Nucleus accumbens (tissue), 56 donors: ENCODE measurements at regions not wholly inside any gene's neighbourhood (a gene's known extent, or its start where the extent isn't known, plus 50 kb on each side); places are given as distances from the start of the nearest gene placed in this dataset.

Source experiments
- DNase-seq, 56 donors: peaks; one replicate each; lab custom pipeline; 2025; lab: John Stamatoyannopoulos, UW

DNA sequence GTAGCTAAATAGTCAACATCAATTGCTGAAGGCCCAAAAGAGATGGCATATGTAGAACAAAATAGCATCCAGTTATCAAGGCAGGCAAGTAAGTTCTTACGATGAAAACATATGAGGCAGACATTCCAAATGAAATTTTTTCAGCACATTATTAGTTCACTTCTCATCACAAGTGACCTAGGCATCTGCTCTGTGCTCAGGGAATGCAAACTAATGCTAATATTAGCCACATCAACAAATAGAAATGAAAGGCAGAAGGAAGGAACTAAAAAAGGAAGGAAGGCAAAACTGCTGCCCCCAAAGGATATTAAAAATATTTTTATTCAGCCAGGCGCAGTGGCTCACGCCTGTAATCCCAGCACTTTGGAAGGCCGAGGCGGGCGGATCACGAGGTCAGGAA lies 51.2 kb upstream of the ROCK1 start:
- no peak for DNase-seq

DNA sequence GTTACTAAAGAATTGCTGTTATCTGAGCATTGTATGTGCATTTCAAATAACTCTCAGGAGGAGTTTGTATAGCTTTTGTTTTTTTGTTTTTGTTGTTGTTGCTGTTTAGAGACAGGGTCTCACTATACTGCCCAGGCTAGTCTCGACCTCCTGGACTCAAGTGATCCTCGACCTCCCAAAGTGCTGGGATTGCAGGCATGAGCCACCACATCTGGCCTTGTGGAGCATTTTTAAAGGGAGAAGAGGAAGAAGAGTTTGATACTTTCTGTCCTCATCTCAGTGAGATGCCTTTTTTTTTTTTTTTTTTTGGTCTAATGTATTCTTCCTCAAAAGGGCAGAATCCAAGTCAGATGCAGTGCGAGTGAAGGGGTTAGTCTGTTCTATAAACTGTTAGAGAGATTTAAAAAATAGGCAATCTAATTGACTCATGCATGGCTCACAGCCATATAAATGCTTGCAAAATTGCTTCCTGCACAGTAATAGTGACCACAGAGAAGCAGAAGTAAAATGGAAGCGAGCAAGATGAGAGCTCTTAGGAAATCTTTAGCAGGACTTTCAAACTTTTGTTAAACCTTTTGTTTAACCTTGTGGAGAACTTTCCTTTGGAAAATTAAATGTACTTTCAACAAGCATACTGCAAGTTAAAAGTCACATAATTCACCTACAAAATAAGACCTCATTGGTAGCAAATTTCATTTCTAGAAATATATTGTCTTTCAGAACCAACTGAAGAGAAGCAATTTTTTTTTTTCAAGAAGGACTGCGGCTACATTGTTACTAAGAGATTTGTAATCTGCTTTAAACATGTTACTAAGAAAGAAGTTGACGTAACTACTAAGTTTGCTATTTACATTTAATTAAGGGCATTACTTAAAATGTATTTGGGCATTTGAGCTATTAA lies 52.3 kb upstream of the ROCK1 start:
- DNase-seq, result no peak

GRCh38 chr18:21164548-21165095 lies 53.0 kb upstream of the ROCK1 start:
- no peak for DNase-seq

GRCh38 chr18:21167641-21168377 lies 56.2 kb upstream of the ROCK1 start:
- DNase-seq, result no peak

DNA sequence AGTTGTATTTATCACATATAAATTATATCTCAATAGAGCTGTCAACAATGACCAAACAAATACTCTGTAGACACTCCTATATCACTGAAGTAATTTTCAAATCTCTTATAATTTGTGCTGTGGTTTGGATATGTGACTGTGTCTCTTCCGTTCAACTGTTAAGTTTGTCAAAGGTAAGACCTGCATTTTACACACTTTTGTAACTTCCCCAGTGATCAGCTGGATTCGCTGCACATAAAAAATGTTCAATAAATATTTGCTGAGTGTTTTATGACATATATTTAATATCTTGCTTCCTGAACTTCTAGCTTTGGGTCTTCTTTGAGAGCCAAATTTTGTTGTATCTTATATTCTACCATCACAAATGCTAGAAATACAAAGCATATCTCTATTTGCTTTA lies 57.3 kb upstream of the ROCK1 start:
- no peak for DNase-seq

GRCh38 chr18:21177822-21178221 lies 64.2 kb upstream of the GREB1L start:
- DNase-seq, result no peak

- peak in 23 of 56 donors; percentile 1 to 59 (median 12) for DNase-seq
Observed at GRCh38 chr18:21179590-21180220, 62.3 kb upstream of the GREB1L start.

DNA sequence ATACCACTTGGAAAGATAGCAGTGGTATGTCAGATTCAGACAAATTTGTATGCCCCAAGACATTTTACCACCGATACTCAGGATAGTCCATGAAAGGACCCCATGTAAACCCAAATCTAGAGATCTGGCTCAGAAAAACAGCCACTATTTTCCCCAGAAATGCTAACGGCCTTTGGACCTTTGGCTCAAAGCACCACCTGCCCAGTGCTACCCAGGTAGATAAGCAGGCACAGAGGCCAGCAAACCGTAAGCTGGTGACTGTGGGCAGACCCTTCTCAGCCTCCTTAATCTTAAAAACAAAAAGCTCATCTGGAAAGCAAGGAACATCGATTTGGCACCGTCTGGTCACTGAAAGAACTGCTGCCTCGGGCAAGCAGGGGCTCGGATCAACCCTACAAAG lies 61.4 kb upstream of the GREB1L start:
- DNase-seq, result no peak

DNA sequence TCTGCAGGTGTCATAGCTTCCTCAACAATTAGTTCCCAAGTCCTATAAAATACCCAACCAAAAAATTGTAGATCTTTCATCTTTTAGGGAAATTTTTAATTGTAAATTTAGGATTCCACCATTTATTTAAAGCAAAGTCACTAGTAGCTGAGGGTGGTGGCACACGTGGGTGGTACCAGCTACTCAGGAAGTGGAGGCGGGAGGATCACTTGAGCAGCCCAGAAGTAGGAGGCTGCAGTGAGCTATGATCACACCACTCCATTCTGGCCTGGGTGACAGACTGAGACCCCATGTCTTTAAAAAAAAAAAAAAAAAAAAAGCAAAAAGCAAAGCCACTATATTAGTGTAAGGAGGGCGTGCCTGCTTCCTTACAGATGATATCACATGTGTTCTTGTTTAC lies 60.3 kb upstream of the GREB1L start:
- DNase-seq, result peak in 4 of 56 donors; percentile 1 to 43 (median 2)

DNA sequence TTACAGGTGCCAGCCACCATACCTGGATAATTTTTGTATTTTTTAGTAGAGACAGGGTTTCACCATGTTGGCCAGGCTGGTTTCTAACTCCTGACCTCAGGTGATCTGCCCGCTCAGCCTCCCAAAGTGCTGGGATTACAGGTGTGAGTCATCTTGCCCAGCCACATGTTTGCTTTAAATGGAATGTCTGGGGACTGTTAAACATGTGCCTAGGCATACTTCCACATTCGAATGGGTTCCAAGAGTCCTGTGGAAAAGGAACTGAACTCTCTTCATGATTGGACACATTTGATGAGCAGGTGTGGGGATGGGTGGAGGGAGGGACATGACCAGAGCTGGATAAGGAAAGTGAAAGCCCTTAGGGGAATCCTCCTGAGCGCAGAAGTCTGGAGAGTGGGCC lies 58.4 kb upstream of the GREB1L start:
- no peak for DNase-seq

DNA sequence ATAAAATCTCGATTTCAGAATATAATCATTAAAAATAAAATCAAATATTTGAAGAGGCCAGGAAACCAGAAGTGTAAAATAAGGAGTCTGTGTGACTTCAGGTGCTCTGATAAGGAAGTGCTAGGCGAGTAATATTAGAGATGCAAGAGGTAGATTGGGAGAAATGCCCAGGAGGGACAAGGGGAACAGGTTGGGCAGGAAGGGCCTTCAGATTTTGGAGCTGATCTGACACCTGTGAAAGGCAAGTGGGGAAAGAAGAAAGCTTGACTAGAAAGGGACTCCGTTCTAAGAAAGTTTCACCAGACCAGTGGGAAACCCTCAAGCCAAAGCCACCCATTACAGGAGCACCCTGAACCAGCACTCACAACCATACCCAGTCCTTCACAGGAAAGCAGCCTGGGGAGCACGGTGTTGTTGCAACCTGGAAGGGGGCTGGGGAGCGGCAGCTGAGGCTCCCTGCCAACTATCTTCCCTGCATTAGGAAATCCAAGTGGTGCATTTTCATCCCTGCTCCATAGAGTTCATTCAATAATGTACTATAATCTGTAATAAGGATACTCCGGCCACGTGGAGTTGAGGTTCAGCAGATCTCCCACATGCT lies 57.5 kb upstream of the GREB1L start:
- no peak for DNase-seq

GRCh38 chr18:21187886-21188285 lies 54.1 kb upstream of the GREB1L start:
- no peak for DNase-seq

GRCh38 chr18:21191596-21192307 lies 50.3 kb upstream of the GREB1L start:
- peak in 52 of 56 donors; percentile 2 to 75 (median 50) for DNase-seq
